Activated naive CD8-positive, alpha-beta T cell treated with anti-CD3 and anti-CD28 coated beads for 36 hours (primary cell): ENCODE measurements at regions not wholly inside any gene's neighbourhood (a gene's known extent, or its start where the extent isn't known, plus 50 kb on each side); places are given as distances from the start of the nearest gene placed in this dataset.
"Not testable (repeated sequence)": the region's sequence is repeated elsewhere in the genome, so short reads cannot be mapped to it uniquely, and the experiment has no call there.

Experiments
- DNase-seq: peaks from one replicate; pipeline ENCODE4 v3.0.0; 2021
- H3K27ac Mint-ChIP-seq: one replicate; pipeline ENCODE4 v1.8.0; 2022; ENCODE audit warnings: mild to moderate bottlenecking, moderate library complexity, mixed read lengths
- H3K27me3 Mint-ChIP-seq: one replicate; pipeline ENCODE4 v1.8.0; 2022; ENCODE audit warnings: mild to moderate bottlenecking, mixed read lengths
- H3K36me3 Mint-ChIP-seq: one replicate; pipeline ENCODE4 v1.8.0; 2021; ENCODE audit warnings: mild to moderate bottlenecking, mixed read lengths
- H3K4me1 Mint-ChIP-seq: one replicate; pipeline ENCODE4 v1.8.0; 2021; ENCODE audit warnings: mixed read lengths
- H3K4me3 Mint-ChIP-seq: one replicate; pipeline ENCODE4 v1.8.0; 2022; ENCODE audit warnings: mild to moderate bottlenecking, moderate library complexity, mixed read lengths
- H3K9me3 Mint-ChIP-seq: one replicate; pipeline ENCODE4 v1.8.0; 2022; ENCODE audit warnings: mixed read lengths

DNA sequence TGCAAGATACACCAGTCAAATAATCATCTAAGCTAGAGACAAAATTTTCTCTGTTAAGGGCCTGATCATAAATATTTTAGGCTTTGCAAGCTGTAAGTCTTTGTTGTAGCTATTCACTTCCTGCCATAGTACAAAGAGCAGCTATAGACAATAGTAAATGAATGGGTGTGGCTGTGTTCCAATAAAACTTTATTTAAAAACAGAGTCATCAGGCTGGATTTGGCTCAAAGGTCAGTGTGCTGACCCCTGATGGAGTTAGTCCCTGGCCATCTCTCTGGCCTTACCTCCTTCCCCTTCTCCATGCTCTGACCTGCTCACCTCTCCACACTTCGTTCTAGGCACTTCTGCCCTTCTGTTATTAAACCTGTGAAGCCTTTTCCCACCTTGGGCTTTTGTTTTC lies 86.0 kb downstream of the DRD1 start:
- Mint-ChIP-seq H3K9me3 (no peaks in the 10 kb centered on the region), H3K36me3 (no peaks in the 10 kb centered on the region), H3K27ac (no peak overlapping the region), H3K27me3 (peaks cover 15% of the 10 kb centered on the region), H3K4me1 (no peaks in the 10 kb centered on the region), H3K4me3 (no peak overlapping the region)
- DNase-seq: no peak

DNA sequence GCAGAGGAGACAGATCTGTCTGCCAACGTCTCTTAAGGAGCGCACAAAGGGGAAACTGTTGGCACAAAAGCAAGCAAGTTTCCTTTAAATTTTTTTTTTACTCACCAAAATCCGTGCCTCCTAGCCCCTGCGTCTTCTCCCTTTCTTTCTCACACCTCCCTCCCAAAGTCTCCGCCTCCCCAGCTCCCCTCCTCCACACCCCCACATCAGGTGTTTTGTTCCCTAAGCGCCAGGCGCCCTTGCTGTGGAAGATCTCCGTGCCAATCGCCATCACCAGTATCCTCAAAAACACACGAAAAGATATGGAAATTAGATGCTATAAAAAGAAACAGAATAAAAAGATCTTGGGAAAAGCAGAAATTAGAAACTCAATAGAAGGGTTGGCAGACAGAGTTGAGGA lies 87.6 kb downstream of the DRD1 start:
- Mint-ChIP-seq H3K27ac (no peak overlapping the region), H3K27me3 (peaks cover 16% of the 10 kb centered on the region)

DNA sequence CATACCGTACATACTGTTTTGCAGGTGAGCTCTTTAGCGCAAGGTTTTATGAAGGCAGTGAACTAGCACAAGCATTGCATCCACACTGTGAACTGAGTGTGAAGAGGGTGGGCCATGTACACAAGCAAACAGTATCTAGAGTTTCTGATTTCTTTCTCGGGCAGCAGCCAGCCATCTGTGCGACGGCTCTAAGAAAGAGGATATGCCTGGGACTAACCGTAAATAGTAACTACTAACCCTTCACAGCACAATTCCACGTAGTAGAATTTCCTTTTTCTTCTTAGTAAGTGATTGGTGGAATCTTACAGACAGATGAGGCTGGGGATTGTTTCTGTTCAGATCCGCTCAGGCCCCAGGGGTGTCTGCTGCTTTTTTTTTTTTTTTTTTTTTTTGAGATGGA lies 89.0 kb downstream of the DRD1 start:
- DNase-seq: no peak
- Mint-ChIP-seq H3K4me3 (no peak overlapping the region), H3K27me3 (peaks cover 24% of the 10 kb centered on the region), H3K4me1 (no peaks in the 10 kb centered on the region), H3K9me3 (no peaks in the 10 kb centered on the region), H3K36me3 (no peaks in the 10 kb centered on the region), H3K27ac (no peak overlapping the region)

More for the DNA sequence above, 87.6 kb downstream of the DRD1 start:
- Mint-ChIP-seq H3K9me3 (no peaks in the 10 kb centered on the region), H3K4me1 (no peaks in the 10 kb centered on the region), H3K36me3 (no peaks in the 10 kb centered on the region), H3K4me3 (no peak overlapping the region)
- no peak for DNase-seq

DNA sequence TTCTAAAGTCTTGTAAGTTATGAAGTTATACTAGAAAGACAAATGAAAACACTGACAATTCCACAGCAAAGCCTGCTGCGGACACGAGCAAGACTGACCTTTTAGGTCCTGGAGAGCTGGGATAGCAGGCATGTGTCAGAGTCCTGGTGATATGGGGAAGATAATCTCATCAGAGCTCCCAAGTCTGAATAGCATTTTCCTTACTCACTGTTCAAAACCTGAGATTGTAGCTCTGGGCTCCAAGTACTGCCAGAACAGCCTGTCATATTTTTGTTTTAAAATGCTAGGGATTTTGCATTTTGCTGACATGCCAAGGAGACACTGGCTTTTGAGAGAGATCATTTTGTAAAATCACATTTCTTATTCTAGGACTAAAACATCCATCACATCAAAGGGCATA lies 90.1 kb downstream of the DRD1 start:
- no peaks in the 10 kb centered on the region for H3K36me3 Mint-ChIP-seq
- no peak for DNase-seq
- H3K27ac Mint-ChIP-seq: no peak overlapping the region
- peaks cover 24% of the 10 kb centered on the region for H3K27me3 Mint-ChIP-seq
- no peaks in the 10 kb centered on the region for H3K9me3 Mint-ChIP-seq
- H3K4me1 Mint-ChIP-seq: no peaks in the 10 kb centered on the region
- no peak overlapping the region for H3K4me3 Mint-ChIP-seq

DNA sequence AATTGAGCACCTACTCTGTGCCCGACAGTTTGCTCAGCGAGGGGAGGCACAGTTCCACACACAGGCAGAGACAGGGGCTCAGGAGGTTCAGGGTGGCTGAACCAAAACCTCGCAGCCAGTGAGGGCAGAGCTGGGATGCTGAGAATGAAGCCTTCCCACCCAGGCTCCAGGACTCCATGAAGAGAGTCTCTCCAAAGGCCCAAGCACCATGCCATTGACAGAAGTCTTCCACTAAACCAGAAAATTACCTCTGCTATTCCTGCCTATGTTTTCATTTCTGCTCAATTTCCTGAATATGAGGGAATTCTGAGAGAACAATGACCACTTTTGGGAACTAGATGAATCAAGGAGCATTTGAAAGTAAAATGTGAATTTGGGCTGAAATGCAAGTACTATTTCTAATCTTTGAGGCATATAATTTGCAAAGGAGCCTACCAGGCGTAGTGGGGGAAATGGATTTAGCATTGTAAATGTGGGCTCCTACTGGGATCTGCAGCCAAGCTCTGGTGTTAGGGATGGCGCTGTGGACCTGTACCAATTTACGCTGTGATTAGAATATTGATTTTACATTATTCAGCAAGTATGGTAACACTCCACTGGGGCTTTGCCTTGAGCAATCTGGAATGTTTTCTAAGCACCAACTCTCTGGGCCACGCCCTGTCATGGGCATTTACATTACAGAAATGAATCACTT lies 91.9 kb downstream of the DRD1 start:
- H3K9me3 Mint-ChIP-seq: no peaks in the 10 kb centered on the region
- no peaks in the 10 kb centered on the region for H3K4me1 Mint-ChIP-seq
- DNase-seq: no peak
- H3K27ac Mint-ChIP-seq: no peak overlapping the region
- no peaks in the 10 kb centered on the region for H3K36me3 Mint-ChIP-seq
- H3K27me3 Mint-ChIP-seq: peaks cover 26% of the 10 kb centered on the region
- no peak overlapping the region for H3K4me3 Mint-ChIP-seq

DNA sequence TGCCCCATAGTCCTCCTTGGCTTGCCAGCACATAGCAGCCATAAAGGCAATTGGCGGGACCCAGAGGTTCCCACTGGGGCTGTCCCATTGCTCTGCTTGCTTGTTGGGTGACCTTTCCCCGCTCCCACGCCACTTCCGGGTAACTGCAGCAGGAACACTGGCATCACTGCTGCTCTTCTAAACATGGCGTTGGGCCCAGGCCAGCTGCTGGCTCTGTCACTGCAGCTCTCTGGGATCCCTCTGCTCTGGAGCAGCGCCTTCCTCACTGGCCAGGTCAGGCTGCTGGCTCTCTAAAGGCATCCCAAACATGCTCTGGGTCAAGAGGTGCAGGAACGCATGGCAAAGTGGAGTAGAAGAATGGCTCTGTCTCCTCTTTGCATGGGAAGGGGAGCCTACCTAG lies 92.9 kb downstream of the DRD1 start:
- H3K27me3 Mint-ChIP-seq: peaks cover 23% of the 10 kb centered on the region
- H3K9me3 Mint-ChIP-seq: no peaks in the 10 kb centered on the region
- no peak overlapping the region for H3K4me3 Mint-ChIP-seq
- H3K4me1 Mint-ChIP-seq: no peaks in the 10 kb centered on the region
- no peaks in the 10 kb centered on the region for H3K36me3 Mint-ChIP-seq
- DNase-seq: no peak
- no peak overlapping the region for H3K27ac Mint-ChIP-seq

DNA sequence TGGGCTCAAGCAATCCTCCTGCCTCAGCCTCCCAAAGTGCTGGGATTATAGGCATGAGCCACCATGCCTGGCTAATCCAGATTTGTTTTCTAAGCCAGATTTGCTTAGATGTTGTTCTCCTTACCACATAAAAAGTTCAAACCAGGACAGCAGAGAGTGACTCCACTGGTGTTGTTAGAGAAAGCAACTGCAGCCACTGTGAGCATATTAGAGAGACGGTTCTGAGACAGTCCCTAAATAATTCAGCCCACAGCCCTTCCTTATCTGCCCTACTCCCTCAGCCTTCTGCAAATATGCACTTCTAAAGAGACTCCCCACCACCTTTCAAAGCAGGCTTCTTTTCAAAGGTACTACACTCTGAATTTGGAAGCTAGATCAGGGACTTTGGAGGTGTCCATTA lies 96.1 kb downstream of the DRD1 start:
- H3K36me3 Mint-ChIP-seq: no peaks in the 10 kb centered on the region
- H3K9me3 Mint-ChIP-seq: no peaks in the 10 kb centered on the region
- DNase-seq: no peak
- H3K27ac Mint-ChIP-seq: no peak overlapping the region
- no peak overlapping the region for H3K4me3 Mint-ChIP-seq
- no peaks in the 10 kb centered on the region for H3K4me1 Mint-ChIP-seq
- peaks cover 22% of the 10 kb centered on the region for H3K27me3 Mint-ChIP-seq

DNA sequence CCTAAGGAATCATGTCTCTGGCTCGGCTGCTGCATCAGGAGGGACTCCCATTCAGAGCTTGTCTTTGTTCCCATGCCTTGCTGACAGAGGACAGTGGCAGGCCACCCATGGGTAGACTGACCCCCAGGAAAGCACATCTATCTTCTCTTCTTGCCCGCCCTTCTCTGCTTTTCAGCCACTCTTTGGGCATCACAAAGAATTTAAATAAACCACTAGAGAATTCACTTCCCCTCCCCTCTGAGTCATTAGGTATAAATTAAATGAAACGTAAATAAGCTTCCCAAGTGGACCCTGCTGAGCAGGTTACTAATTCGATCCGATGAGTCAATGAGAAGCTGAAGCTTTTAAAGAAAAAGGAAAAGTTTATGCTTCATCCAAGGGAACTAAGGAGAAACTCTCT lies 97.0 kb downstream of the DRD1 start:
- H3K4me3 Mint-ChIP-seq: no peak overlapping the region
- H3K9me3 Mint-ChIP-seq: no peaks in the 10 kb centered on the region
- H3K4me1 Mint-ChIP-seq: no peaks in the 10 kb centered on the region
- peaks cover 20% of the 10 kb centered on the region for H3K27me3 Mint-ChIP-seq
- no peaks in the 10 kb centered on the region for H3K36me3 Mint-ChIP-seq
- H3K27ac Mint-ChIP-seq: no peak overlapping the region
- no peak for DNase-seq

DNA sequence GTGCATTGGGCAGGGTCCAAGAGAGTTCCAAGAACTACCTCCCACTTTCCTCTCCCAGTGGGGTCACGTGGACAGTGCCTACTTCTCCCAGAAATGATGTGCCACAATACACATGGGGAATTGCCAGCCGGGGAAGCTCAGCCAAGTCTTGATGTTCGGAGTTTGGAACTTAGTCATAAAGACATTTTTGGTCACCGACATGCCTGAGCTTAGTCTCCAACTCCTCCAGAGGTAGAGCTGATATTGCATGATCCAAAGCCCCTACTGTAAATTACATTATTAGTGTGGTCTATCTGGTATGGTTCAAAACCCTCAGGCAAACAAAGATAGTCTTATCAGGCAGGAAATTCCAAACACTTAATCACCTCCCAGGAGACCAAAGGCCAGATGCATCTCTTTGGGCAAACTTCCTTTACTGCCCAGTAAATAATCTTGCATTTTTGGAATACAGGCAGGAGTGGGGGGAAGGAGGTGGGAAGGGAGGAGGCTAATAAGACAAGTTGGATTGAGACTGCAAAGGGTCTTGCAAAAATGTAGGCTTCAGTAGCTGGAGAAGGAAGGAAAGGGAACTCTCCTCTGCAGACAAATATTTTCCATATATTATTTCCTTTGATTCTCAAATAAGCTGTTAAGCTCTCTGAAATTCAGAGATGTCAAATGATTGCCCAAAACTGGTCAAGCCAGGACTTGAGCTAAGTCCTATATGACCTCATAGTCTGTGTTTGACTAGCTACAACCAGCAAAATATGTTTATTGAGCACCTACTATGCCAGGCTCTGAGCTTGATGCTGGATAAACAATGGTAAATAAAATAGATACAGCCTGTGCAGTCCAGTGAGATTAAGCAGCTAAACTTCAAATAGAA lies 99.4 kb downstream of the DRD1 start:
- Mint-ChIP-seq H3K27me3 (peaks cover 10% of the 10 kb centered on the region), H3K36me3 (no peaks in the 10 kb centered on the region), H3K4me3 (no peak overlapping the region), H3K27ac (no peak overlapping the region), H3K9me3 (no peaks in the 10 kb centered on the region), H3K4me1 (no peaks in the 10 kb centered on the region)
- no peak for DNase-seq

DNA sequence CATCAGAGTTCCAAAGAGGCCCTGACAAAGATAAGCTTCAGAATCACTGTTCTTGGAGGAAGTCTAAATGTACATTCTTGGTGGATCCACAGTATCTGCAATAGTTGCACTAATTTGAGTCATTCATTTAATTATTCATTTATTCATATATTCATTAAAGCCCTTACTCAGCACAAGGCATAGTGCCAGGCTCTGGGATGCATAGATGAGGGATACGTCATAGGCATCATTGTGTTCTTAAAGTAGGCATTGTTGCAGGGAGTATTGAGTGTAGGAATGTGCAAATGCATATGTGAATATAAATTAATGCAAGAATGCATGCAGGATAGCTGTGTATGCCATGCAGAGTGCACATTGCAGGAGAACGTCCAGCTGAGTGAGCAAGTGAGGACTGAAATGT lies 100.7 kb downstream of the DRD1 start:
- Mint-ChIP-seq H3K4me3 (no peak overlapping the region), H3K36me3 (no peaks in the 10 kb centered on the region), H3K27ac (no peak overlapping the region), H3K9me3 (no peaks in the 10 kb centered on the region), H3K4me1 (no peaks in the 10 kb centered on the region), H3K27me3 (peaks cover 16% of the 10 kb centered on the region)
- DNase-seq: no peak

DNA sequence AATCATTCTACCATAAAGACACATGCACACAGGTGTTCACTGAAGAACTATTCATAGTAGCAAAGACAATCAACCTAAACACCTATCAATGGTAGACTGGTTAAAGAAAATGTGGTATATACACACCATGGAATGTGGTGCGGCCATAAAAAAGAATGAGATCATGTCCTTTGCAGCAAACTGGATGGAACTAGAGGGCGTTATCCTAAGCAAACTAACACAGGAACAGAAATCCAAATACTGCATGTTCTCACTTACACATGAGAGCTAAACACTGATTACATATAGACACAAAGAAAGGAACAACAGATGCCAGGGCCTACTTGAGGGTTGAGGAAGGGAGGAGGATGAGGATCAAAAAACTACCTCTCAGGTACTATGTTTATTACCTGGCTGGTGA lies 103.8 kb downstream of the DRD1 start:
- DNase-seq: no peak
- Mint-ChIP-seq H3K4me3 (no peak overlapping the region), H3K4me1 (no peaks in the 10 kb centered on the region), H3K27ac (no peak overlapping the region), H3K36me3 (no peaks in the 10 kb centered on the region), H3K27me3 (peaks cover 12% of the 10 kb centered on the region), H3K9me3 (no peaks in the 10 kb centered on the region)

DNA sequence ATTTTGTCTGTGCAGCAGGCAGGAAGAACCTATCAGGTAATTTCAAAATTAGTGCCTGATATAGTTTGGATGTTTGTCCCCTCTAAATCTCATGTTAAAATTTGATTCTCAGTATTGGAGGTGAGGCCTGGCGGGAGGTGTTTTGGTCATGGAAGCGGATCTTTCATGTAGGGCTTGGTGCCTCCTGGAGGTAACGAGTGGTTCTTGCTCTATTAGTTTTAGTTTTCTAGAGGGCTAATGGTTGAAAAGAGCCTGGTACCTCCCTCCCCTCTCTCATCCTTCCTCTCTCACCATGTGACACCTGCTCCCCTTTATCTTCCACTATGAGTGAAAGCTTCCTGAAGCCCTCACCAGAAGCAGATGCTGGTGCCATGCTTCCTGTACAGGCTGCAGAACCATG lies 106.3 kb downstream of the DRD1 start:
- Mint-ChIP-seq H3K27ac (no peak overlapping the region), H3K9me3 (no peaks in the 10 kb centered on the region), H3K4me3 (no peak overlapping the region), H3K36me3 (no peaks in the 10 kb centered on the region), H3K27me3 (peaks cover 7% of the 10 kb centered on the region), H3K4me1 (no peaks in the 10 kb centered on the region)
- no peak for DNase-seq

DNA sequence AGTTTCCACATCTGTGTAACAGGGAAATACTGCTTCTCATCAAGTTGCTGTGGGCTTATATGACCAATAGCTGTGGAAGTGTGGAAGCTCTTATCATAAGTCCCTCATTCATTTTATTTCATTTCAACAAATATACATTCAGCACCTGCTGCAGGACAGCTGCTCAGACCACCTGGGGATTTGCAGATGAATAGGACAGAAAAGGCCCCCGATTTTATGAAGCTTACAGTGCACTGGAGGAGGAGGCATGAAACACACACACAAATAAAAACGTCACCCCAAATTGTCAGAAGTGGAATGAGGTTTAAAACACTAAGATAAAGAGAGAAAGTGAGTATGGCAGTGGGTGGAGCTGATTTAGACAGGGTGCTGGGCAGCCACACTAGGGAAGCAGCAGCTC lies 107.2 kb downstream of the DRD1 start:
- Mint-ChIP-seq H3K27ac (no peak overlapping the region), H3K9me3 (no peaks in the 10 kb centered on the region), H3K4me3 (no peak overlapping the region)

DNA sequence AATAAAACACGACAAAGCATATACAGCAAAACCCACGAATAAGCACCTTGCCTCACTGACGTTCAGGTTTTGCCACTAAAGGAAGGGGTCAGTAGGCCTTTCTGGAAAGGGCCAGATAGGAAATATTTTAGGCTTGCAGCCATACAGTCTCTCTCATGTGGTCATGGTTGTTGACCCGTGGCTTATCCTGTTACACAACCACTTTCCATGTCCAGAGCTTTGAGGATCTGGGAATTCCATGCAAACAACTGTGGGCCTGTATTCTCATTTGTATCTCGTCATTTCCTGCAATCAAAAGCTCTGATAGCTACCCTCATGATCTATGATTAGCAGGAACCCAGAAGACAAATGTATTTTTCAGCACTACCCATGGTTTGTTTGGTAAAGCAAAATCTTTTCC lies 108.3 kb downstream of the DRD1 start:
- no peaks in the 10 kb centered on the region for H3K36me3 Mint-ChIP-seq
- no peak overlapping the region for H3K4me3 Mint-ChIP-seq
- H3K27ac Mint-ChIP-seq: no peak overlapping the region
- no peaks in the 10 kb centered on the region for H3K9me3 Mint-ChIP-seq
- H3K4me1 Mint-ChIP-seq: no peaks in the 10 kb centered on the region
- H3K27me3 Mint-ChIP-seq: peaks cover 7% of the 10 kb centered on the region
- DNase-seq: no peak

More for the DNA sequence above, 107.2 kb downstream of the DRD1 start:
- Mint-ChIP-seq H3K4me1 (no peaks in the 10 kb centered on the region), H3K36me3 (no peaks in the 10 kb centered on the region), H3K27me3 (peaks cover 7% of the 10 kb centered on the region)
- no peak for DNase-seq

DNA sequence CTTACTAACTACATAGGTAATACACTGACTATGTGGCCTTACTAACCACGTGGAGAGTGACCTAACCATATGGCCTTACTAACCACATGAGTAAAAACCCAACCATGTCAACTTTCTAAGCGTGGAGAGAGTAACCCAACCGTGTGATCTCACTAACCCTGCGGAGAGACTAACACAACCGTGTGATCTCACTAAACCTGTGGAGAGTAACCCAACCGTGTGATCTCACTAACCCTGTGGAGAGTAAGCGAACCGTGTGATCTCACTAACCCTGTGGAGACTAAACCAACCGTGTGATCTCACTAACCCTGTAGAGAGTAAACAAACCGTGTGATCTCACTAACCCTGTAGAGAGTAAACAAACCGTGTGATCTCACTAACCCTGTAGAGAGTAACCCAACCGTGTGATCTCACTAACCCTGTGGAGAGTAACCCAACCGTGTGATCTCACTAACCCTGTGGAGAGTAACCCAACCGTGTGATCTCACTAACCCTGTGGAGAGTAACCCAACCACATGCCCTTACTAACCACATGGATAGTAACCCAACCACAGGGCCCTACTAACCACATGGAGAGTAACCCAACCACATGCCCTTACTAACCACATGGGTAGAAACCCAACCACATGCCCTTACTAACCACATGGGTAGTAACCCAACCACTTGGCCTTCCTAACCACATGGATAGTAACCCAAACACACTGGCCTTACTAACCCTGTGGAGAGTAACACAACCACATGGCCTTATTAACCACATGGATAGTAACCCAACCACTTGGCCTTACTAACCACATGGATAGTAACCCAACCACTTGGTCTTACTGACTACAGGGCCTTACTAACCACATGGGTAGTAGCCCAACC lies 112.6 kb downstream of the DRD1 start:
- H3K4me1 Mint-ChIP-seq, H3K27ac Mint-ChIP-seq, H3K27me3 Mint-ChIP-seq, H3K36me3 Mint-ChIP-seq, DNase-seq, H3K9me3 Mint-ChIP-seq, H3K4me3 Mint-ChIP-seq: not testable (repeated sequence)
